ENCODE measurements at regions not wholly inside any gene's neighbourhood (a gene's known extent, or its start where the extent isn't known, plus 50 kb on each side); places are given as distances from the start of the nearest gene placed in this dataset.

DNA sequence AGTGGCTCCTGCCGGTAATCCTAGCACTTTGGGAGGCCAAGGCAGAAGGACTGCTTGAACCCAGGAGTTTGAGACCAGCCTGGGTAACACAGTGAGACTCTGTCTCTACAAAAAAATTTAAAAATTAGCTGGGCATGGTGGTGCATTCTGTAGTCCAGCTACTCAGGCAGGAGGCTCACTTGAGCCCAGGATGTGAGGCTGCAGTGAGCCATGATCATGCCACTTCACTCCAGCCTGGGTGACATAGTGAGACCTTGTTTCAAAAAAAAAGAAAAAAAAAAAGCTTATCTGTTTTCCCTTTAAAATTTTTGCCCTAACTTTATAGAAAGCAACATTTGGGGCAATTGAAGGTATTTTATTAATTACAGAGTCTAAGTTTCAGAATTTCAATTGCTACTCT, 486.0 kb downstream of the BCAT1 start:
- DNase-seq: no peak

DNA sequence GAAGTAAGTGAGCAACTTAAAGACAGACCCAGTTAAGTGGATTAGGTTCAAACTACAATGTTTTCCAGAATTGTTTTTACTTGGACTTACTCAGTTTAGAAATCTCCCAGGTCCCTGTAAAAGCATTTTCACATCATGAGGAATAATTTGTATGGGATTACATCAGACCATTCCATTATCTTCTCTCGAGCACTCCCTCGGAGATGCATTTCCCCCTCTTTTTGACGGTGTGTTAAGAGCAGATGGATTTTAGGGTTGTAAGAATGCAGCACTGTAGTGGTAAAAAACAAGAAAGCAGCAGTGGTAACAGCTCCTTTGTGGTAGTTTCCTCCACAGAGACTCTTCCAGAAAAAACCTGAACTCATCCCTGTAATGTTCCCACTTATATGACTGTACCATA, 488.4 kb downstream of the BCAT1 start:
- DNase-seq: no peak

DNA sequence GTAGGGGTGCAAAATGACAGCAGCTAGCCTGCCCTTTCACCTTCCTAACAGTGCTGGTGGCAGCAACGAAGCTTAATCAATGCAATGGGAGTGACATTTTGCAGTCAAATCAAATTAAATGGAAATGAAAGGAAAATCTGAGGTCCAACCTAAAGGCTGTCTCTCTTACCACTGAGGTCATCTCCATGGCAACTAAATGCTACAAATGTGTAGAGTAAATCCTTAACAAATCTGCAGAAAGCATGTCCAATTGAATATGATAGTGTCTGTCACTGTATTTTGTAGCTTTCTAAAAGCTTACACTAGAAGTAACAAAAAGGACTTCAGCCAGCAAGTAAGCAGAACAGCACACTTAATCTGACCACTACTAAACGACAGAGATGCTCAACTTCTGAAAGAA, 488.8 kb downstream of the BCAT1 start:
- DNase-seq: no peak

DNA sequence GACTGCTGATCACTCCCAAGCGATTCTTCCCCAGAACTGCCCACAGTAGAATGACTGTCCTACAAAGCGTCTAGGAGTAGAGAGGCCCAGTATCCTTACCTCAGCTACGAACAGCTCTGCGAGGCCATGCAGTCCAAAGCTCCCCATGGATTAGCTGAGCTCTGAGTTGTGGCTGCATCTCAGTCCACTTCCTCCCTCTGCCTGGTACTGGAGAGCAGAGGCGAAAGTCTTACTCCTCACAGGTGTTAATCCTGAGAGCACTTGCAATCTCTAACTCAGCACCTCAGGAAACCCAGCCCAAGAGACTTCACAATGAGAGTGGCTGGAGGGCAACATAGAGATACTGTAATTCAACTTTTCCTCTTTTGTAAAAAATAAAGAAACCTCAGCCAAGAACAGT, 493.1 kb downstream of the BCAT1 start:
- no peak for DNase-seq

- no peak for DNase-seq
Measured at GRCh38 chr12:24447678-24448077, 498.2 kb upstream of the SOX5 start.

DNA sequence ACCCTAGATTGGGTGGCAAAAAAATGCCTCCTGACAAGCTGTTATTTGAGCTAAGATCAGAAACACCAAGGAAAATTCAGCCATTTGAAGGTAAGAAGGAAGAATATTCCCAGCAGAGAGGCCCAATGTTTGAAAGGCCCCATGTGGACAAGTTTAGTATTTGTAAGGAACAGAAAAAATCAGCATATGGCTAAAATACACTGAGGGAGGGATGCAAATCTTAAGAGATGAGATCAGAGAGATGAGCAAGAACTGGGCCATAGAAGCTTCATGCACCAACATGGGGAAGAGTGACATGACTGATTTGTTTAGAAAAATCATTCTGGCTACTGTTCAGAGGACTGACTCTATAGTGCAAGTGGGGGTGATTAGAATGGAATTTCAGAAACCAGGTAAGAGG, 496.8 kb upstream of the SOX5 start:
- DNase-seq: no peak

DNA sequence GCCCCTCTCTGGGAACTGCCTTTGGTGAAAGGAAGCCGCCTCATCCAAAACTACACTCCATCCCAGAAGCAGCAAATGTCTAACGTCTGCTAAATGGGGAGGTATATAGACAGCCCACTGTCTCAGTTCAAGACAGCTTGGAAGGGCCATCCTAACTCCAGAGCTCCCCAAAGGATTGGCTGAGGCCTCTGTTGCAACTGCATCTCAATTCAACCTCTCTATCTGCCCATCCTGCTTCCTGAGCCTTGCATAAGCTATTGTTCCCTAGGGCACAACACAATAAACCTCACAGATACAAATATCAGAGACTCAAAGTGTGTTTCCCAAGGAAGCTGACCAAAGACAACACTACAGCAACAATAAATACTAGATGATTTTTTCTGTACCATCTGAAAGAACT, 495.2 kb upstream of the SOX5 start:
- DNase-seq: no peak

DNA sequence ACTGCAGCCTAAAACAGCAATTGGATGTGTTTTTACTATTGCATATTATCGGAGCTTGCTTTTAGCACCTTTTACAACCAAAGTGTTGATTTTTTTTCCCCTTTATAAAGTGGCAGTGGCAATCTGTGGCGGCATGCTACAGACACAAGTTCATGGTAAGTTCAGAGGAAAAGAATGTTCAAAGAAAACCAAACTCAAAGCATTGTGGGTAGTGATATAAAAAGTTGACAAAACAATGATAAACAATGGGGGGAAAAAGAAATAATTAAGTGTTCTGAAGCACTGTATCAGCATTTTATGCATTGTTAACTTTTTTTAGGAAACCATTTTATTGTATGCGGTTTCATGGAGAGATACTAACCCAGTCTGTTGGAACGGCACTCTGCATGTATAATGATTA, 492.0 kb upstream of the SOX5 start:
- DNase-seq: no peak

DNA sequence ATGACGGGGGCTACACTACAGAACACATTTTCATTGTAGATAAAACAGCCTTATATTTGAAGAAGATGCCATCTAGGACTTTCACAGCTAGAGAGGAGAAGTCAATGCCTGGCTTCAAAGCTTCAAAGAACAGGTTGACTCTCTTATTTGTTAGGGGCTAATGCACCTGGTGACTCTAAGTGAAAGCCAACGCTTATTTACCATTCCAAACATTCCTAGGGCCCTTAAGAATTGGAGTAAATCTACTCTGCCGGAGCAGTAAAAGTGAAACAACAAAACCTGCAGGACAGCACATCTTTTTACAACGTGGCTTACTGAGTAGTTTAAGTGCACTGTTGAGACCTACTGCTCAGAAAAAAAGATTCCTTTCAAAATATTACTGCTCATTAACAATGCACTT, 487.2 kb upstream of the SOX5 start:
- DNase-seq: no peak

GRCh38 chr12:24431872-24432271, 482.4 kb upstream of the SOX5 start:
- DNase-seq: no peak

GRCh38 chr12:24427776-24428175, 478.3 kb upstream of the SOX5 start:
- DNase-seq: no peak

DNA sequence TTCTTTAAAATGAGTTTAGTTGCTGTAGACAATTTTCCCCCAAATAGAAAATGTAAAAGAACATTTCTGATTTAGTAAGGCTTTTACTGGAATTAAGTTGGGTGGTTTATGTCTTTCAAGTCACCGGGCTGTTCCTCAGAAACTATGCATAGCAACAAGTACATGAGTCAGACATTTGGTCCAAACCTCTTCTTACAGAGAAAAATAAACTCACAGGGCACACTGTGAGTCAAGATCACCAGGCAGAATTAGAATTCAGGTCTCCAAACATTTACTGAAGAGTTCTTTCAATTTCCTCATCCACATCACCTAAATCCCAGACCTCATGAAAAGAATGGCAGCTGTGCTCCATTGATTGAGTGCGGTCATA, 476.1 kb upstream of the SOX5 start:
- no peak for DNase-seq

GRCh38 chr12:24424889-24425600, 475.6 kb upstream of the SOX5 start:
- no peak for DNase-seq

- no peak for DNase-seq
Measured at GRCh38 chr12:24424376-24424775, 474.9 kb upstream of the SOX5 start.

GRCh38 chr12:24423611-24424010, 474.1 kb upstream of the SOX5 start:
- no peak for DNase-seq

DNA sequence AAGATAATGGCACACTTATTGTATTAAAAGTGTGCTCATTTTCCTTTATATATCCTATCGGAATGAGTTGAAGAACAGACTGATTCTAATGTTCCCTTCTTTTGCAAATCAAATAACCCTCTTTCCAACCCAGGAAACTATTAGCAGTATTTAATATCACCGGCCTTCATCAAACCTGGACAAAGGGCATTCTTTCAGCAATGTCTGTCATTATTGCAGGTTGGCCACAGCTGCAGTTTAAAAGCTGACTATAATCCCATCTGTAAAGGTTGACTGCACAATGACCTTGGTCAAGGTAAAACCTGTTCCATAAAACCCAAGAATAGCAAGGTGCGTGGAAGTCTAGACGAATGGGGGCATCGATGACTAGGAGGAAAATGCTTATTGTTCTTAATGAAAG, 472.3 kb upstream of the SOX5 start:
- DNase-seq: no peak

- no peak for DNase-seq
Measured at GRCh38 chr12:24418157-24418556, 468.7 kb upstream of the SOX5 start.

GRCh38 chr12:24416423-24417109, 467.1 kb upstream of the SOX5 start:
- no peak for DNase-seq

- no peak for DNase-seq
Measured at GRCh38 chr12:24415934-24416333, 466.5 kb upstream of the SOX5 start.

DNA sequence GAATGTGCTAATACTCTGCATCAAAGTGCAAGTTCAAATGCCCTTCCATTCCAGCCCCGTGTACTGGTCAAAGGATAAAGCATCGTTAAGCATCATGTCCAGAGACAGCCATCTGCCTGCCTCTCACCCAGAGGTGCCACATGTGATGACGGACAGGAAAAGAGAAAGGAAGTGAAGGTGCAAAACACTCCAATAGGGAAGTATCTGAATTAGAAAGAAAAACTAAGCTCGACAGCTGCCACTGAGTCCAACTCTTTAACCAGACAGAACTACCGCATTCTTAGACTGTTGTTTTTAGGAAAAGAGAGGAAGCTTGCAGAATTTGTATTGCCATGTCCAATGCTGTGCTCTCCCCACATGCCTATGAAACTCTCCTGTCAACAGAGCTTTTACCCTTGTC, 465.0 kb upstream of the SOX5 start:
- no peak for DNase-seq

- DNase-seq: no peak
Measured at GRCh38 chr12:24411948-24412347, 462.5 kb upstream of the SOX5 start.

DNA sequence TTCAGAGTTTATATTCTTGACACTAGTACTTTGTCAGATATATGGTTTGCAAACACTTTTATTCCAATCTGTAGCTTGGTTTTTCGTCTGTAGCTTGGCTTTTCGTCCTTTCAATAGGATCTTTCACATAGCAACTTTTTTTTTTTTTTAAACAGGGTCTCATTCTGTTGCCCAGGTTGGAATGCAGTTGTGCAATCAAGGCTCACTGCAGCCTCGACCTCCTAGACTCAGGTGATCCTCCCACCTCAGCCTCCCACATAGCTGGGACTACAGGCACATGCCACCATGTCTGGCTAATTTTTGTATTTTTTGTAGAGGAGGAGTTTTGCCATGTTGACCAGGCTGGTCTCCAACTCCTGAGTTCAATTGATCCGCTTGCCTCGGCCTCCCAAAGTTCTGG, 460.4 kb upstream of the SOX5 start:
- DNase-seq: no peak

DNA sequence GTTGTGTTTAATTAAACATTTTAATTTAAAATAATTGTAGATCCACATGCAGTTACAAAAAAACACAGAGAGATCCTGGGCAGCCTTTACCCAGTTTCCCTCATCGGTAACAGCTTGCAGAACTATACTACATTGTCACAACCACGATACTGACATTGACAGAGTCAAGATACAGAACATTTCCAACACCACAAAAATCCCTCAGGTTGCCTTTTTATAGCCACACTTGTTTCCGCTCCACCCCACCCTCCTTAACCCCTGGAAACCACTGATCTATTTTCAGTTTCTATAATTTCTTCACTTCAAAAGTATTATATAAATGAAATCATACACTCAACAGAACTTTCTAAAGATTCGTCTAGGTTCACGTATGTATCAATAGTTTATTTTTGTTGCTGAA, 458.8 kb upstream of the SOX5 start:
- DNase-seq: no peak

- no peak for DNase-seq
Measured at GRCh38 chr12:24407884-24408283, 458.4 kb upstream of the SOX5 start.
